ENCODE measurements at regions not wholly inside any gene's neighbourhood (a gene's known extent, or its start where the extent isn't known, plus 50 kb on each side); places are given as distances from the start of the nearest gene placed in this dataset.
"Not testable (repeated sequence)": the region's sequence is repeated elsewhere in the genome, so short reads cannot be mapped to it uniquely, and the experiment has no call there.

GRCh38 chr11:43165393-43165792 lies 146.4 kb upstream of the API5 start:
- TF ChIP-seq POLR2AphosphoS5 (IDR thresholded peaks at IDR 0.05); CTCF (IDR thresholded peaks at IDR 0.05); POLR2A (IDR thresholded peaks at IDR 0.05; ENCODE audit: low read depth); EP300 (IDR thresholded peaks at IDR 0.05): not testable (repeated sequence)

Measured in esophagus muscularis mucosa (tissue), 4 donors.